IMR-90 (cell line): ENCODE measurements at regions not wholly inside any gene's neighbourhood (a gene's known extent, or its start where the extent isn't known, plus 50 kb on each side); places are given as distances from the start of the nearest gene placed in this dataset.

Source experiments
- ATAC-seq: fragments of 200-7000 bp; cut with Tn5 transposase; 2 replicates; pipeline ENCODE4 v1.9.1; 2020; ENCODE audit warnings: low read depth, mild to moderate bottlenecking, moderate library complexity
- BruUV-seq: library from RNA; stranded (reverse); fragments of 400-500 nt; replicated peaks from 2 replicates; lab custom pipeline; 2021; lab: Mats Ljungman, UMichigan
- CTCF ChIA-PET: fragments of 300-600 bp; formaldehyde crosslinking; extraction: SDS; loops from one replicate; lab custom pipeline; 2021; ENCODE audit warnings: antibody characterized with exemption; lab: Yijun Ruan, JAX
- POLR2A ChIA-PET: fragments of 300-600 bp; sonication (Branson Sonifier 250); formaldehyde crosslinking; loops from one replicate; lab custom pipeline; 2022; ENCODE audit warnings: antibody characterized with exemption; ENCODE audit not compliant: unreplicated experiment; lab: Charles Lee
- DNase-seq: peaks from one replicate; pipeline ENCODE4 v3.0.0; 2013
- H2AFZ ChIP-seq: replicated peaks from 2 replicates; pipeline ENCODE3; 2013; ENCODE audit warnings: low read length, mild to moderate bottlenecking; ENCODE audit not compliant: poor library complexity
- H2AK5ac ChIP-seq: 2 replicates; pipeline ENCODE4 v1.6.1; 2013; ENCODE audit warnings: low read depth, low read length, inconsistent platforms
- H2AK9ac ChIP-seq: replicated peaks from 2 replicates; pipeline ENCODE3; 2013; ENCODE audit warnings: mild to moderate bottlenecking, low read depth, low read length, moderate library complexity; ENCODE audit not compliant: poor library complexity
- H2BK120ac ChIP-seq: 2 replicates; pipeline ENCODE4 v1.6.1; 2013; ENCODE audit warnings: low read depth, low read length, inconsistent platforms
- H2BK15ac ChIP-seq: 3 replicates; pipeline ENCODE4 v1.6.1; 2013; ENCODE audit warnings: low read depth, low read length, inconsistent platforms
- H2BK20ac ChIP-seq: 2 replicates; pipeline ENCODE4 v1.6.1; 2013; ENCODE audit warnings: low read depth, mild to moderate bottlenecking, inconsistent platforms, low read length, moderate library complexity
- H2BK5ac ChIP-seq: 2 replicates; pipeline ENCODE4 v1.6.1; 2013; ENCODE audit warnings: mild to moderate bottlenecking, low read depth, low read length, inconsistent platforms; ENCODE audit not compliant: poor library complexity, severe bottlenecking
- H3K14ac ChIP-seq: replicated peaks from 2 replicates; pipeline ENCODE4 v1.6.1; 2013; ENCODE audit warnings: low read depth, low read length, inconsistent platforms
- H3K18ac ChIP-seq: 2 replicates; pipeline ENCODE4 v1.6.1; 2013; ENCODE audit warnings: low read depth, low read length, control low read depth
- H3K23ac ChIP-seq: 2 replicates; pipeline ENCODE4 v1.6.1; 2013; ENCODE audit warnings: low read depth, low read length, inconsistent platforms
- H3K27ac ChIP-seq: 2 replicates; pipeline ENCODE4 v1.5.1; 2013; ENCODE audit warnings: mild to moderate bottlenecking, control low read depth, low read length; ENCODE audit not compliant: insufficient read depth
- H3K27me3 ChIP-seq: 2 replicates; pipeline ENCODE4 v1.6.1; 2013; ENCODE audit warnings: low read length; ENCODE audit not compliant: control insufficient read depth, insufficient read depth
- H3K36me3 ChIP-seq: 2 replicates; pipeline ENCODE4 v1.6.1; 2013; ENCODE audit warnings: low read length, mixed read lengths; ENCODE audit not compliant: control insufficient read depth, insufficient read depth
- H3K4ac ChIP-seq: 2 replicates; pipeline ENCODE4 v1.6.1; 2013; ENCODE audit warnings: low read depth, low read length, inconsistent platforms
- H3K4me1 ChIP-seq: 2 replicates; pipeline ENCODE4 v1.6.1; 2013; ENCODE audit warnings: low read length, mixed read lengths; ENCODE audit not compliant: control insufficient read depth, insufficient read depth
- H3K4me2 ChIP-seq: 2 replicates; pipeline ENCODE4 v1.6.1; 2013; ENCODE audit warnings: low read depth, mild to moderate bottlenecking, control low read depth, low read length, moderate library complexity
- H3K4me3 ChIP-seq: 2 replicates; pipeline ENCODE4 v1.5.1; 2013; ENCODE audit warnings: low read depth, mild to moderate bottlenecking, control low read depth, low read length, moderate library complexity; ENCODE audit not compliant: insufficient read depth
- H3K56ac ChIP-seq: 2 replicates; pipeline ENCODE4 v1.6.1; 2013; ENCODE audit warnings: low read length, inconsistent platforms; ENCODE audit not compliant: insufficient read depth; ENCODE audit errors: extremely low read depth
- H3K79me1 ChIP-seq, 2 experiments: 2 replicates each; pipeline ENCODE4 v1.6.1; 2013; ENCODE audit warnings: low read length in 2 of 2, inconsistent platforms in 1 of 2, low read depth in 1 of 2
- H3K9ac ChIP-seq: 2 replicates; pipeline ENCODE4 v1.6.1; 2013; ENCODE audit warnings: low read depth, low read length, control low read depth
- H3K9me1 ChIP-seq: 2 replicates; pipeline ENCODE4 v1.6.1; 2013; ENCODE audit warnings: low read length, inconsistent platforms; ENCODE audit not compliant: insufficient read depth
- H3K9me3 ChIP-seq: 2 replicates; pipeline ENCODE4 v1.6.1; 2013; ENCODE audit warnings: low read length; ENCODE audit not compliant: control insufficient read depth, insufficient read depth
- H4K20me1 ChIP-seq: 2 replicates; pipeline ENCODE4 v1.6.1; 2013; ENCODE audit warnings: low read length, inconsistent platforms; ENCODE audit not compliant: insufficient read depth
- H4K5ac ChIP-seq: 2 replicates; pipeline ENCODE4 v1.6.1; 2013; ENCODE audit warnings: mild to moderate bottlenecking, low read depth, low read length, control low read depth
- H4K8ac ChIP-seq, 2 experiments: 2 replicates each; pipeline ENCODE4 v1.6.1; 2013; ENCODE audit warnings: low read depth in 2 of 2, low read length in 2 of 2, control low read depth in 1 of 2, inconsistent platforms in 1 of 2
- H4K91ac ChIP-seq: 2 replicates; pipeline ENCODE4 v1.6.1; 2013; ENCODE audit warnings: low read depth, low read length, inconsistent platforms; ENCODE audit not compliant: insufficient read depth
- FOS ChIP-seq: fragments of 150-350 bp; IDR thresholded peaks from 2 replicates; pipeline ENCODE4 v1.6.1; 2016; ENCODE audit warnings: low read depth, low read length
- MAZ ChIP-seq: IDR thresholded peaks from 2 replicates; pipeline ENCODE4 v1.6.1; 2012; ENCODE audit warnings: low read depth, mild to moderate bottlenecking, low read length, improper control_type of control experiment, moderate library complexity, borderline replicate concordance
- MXI1 ChIP-seq: IDR thresholded peaks from 2 replicates; pipeline ENCODE4 v1.6.1; 2012; ENCODE audit warnings: low read depth, mild to moderate bottlenecking, low read length, moderate library complexity, borderline replicate concordance
- SMC3 ChIP-seq: fragments of 150-350 bp; IDR thresholded peaks from 2 replicates; pipeline ENCODE4 v1.6.1; 2016; ENCODE audit warnings: low read depth, mild to moderate bottlenecking, antibody characterized with exemption, low read length, moderate library complexity
- WGBS, 2 experiments: methylation state at CpG; one replicate each; pipeline versions ENCODE4 v1.1.5 to v1.1.7; 2013; ENCODE audit warnings: missing lambda C conversion rate in 2 of 2; ENCODE audit not compliant: insufficient read length in 1 of 2; ENCODE audit errors: extremely low coverage in 2 of 2; 5-methylcytosine and 5-hydroxymethylcytosine counted together
- dilution Hi-C: fragments of 300-500 bp; cut with HindIII; formaldehyde crosslinking; loops from one replicate; pipeline ENCODE4 v1.14.3; 2018; ENCODE audit warnings: low sequenced_read_pairs; ENCODE audit not compliant: unreplicated experiment
- in situ Hi-C: fragments of 300-500 bp; cut with MboI; formaldehyde crosslinking; loops from 3 replicates; pipeline ENCODE4 v1.14.3; 2019; ENCODE audit warnings: low sequenced_read_pairs, inconsistent platforms, mixed read lengths
- intact Hi-C: fragments of 100-400 bp; cut with micrococcal nuclease; formaldehyde crosslinking; loops from 2 replicates; pipeline ENCODE4 v1.10.0; 2022

DNA sequence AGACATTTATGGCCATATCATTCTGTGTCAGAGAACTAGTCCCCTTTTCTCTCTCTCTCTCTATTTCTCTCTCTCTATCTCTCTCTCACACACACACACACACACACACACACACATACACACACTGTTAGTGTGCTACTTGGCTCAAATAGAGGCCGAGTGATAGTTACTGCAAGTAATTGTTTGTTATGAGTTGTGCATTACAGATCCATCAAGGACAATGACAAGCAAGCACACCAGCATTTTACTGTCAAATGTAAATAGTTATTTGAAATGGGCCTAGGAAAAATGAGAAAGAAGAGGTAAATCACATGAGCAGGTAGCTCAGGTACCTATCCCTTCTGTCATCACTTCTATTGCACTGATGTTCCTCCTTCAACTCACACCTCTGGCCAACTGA, 122.4 kb upstream of the CDH7 start:
- Histone ChIP-seq H2BK20ac (no peak overlapping the region), H3K27me3 (no peaks in the 10 kb centered on the region), H4K8ac (no peak overlapping the region), H3K4ac (no peak overlapping the region), H3K9me3 (peaks cover 4% of the 10 kb centered on the region), H4K91ac (no peak overlapping the region), H3K23ac (no peak overlapping the region), H3K36me3 (no peaks in the 10 kb centered on the region), H3K4me1 (no peaks in the 10 kb centered on the region), H2BK5ac (no peak overlapping the region), H2BK15ac (no peak overlapping the region), H2AFZ (no peak overlapping the region), H4K20me1 (no peaks in the 10 kb centered on the region), H3K79me1 (no peaks in the 10 kb centered on the region), H3K56ac (no peak overlapping the region), H2AK5ac (no peak overlapping the region), H2AK9ac (no peak overlapping the region), H3K18ac (no peak overlapping the region), H3K4me3 (no peak overlapping the region), H3K9me1 (no peaks in the 10 kb centered on the region), H3K4me2 (no peak overlapping the region), H4K5ac (no peak overlapping the region), H3K9ac (no peak overlapping the region), H2BK120ac (no peak overlapping the region), H3K27ac (no peak overlapping the region), H3K14ac (no peak overlapping the region)
- POLR2A ChIA-PET, result no interaction called here
- no peak for TF ChIP-seq SMC3
- TF ChIP-seq MXI1, result no peak
- no peak for TF ChIP-seq MAZ
- no peak for TF ChIP-seq FOS
- DNase-seq (no peak), ATAC-seq (no peak)
- intact Hi-C loops (no loop called here), in situ Hi-C loops (no loop called here), dilution Hi-C loops (no loop called here)
- BruUV-seq, result no TSS peak
- no CpG with 5 or more reads among the region's 1 CpG for WGBS, 2 experiments
- CTCF ChIA-PET, result no interaction called here
